IPS-18c (cell line): ENCODE measurements at regions not wholly inside any gene's neighbourhood (a gene's known extent, or its start where the extent isn't known, plus 50 kb on each side); places are given as distances from the start of the nearest gene placed in this dataset.

Experiments
- H3K4me3 ChIP-seq: 2 replicates; pipeline ENCODE4 v1.7.0; 2013; ENCODE audit warnings: low read depth, mild to moderate bottlenecking, low read length, moderate library complexity; ENCODE audit not compliant: insufficient read depth
- H3K9me3 ChIP-seq: one replicate; pipeline ENCODE4 v1.6.1; 2013; ENCODE audit warnings: mild to moderate bottlenecking, low read length, moderate library complexity; ENCODE audit not compliant: control insufficient read depth, insufficient read depth

DNA sequence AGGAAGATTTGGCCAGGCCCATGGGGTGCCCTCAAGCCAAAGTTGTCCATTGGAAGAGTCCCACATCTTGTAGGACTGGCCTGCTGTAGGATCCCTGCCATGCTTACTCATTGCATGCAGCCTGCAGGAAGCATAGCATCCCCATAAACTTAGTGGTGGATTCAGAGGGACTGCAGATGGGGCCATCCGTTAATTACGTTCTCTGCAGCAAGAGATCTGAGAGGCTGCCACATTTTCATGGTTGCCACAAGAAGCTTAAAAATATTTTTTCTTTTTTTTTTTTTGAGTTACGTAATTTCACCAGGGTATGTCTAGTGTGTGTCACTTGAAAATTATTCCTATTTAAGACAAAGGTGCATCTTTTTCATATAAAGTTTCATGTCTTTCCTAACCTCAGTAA is 329.7 kb upstream of the USP24 start:
- peaks cover 2% of the 10 kb centered on the region for H3K9me3 ChIP-seq
- H3K4me3 ChIP-seq = no peak overlapping the region

DNA sequence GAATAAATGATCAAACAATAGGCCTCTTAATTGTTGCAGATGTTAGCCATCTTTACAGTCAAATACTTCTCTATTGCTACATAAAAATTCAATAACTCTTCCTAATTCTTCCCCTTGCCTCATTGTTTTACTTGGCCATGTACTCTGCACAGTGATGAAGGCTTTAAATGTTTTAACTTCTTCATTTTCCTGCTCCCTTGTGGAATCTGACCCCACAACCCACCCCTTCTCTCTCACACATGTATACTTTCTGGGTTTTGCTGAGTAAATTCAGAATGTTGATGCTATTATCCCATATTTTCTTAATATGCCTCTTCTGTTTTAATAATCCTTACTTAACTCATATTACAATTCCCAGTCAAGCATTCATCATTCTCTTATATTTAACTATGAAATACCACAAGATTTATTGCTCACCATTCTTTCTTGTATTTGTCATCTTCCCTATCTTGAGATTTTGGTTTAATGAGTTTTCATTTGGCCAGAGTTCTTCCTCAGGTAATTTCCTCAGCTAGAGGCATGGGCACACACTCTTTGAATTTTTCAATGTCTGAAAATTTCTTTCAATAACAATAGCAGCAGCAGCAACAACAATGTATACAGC is 327.8 kb upstream of the USP24 start:
- Histone ChIP-seq H3K9me3 (peaks cover 2% of the 10 kb centered on the region), H3K4me3 (no peak overlapping the region)

DNA sequence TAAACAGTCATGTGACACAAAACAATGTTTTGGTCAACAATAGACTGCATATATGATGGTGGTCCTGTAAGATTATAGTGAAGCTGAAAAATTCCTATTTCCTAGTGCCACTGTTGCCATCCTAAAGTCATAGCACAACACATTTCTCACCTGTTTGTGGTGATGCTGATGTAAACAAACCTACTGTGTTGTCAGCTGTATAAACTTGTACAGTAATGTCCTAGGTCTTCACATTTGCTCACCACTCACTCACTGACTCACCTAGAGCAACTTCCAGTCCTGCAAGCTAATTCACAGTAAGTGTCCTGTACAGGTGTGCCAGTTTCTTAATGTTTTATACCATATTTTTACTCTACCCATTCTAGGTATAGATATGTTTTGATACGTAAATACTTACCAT is 326.1 kb upstream of the USP24 start:
- no peak overlapping the region for H3K4me3 ChIP-seq
- peaks cover 2% of the 10 kb centered on the region for H3K9me3 ChIP-seq

DNA sequence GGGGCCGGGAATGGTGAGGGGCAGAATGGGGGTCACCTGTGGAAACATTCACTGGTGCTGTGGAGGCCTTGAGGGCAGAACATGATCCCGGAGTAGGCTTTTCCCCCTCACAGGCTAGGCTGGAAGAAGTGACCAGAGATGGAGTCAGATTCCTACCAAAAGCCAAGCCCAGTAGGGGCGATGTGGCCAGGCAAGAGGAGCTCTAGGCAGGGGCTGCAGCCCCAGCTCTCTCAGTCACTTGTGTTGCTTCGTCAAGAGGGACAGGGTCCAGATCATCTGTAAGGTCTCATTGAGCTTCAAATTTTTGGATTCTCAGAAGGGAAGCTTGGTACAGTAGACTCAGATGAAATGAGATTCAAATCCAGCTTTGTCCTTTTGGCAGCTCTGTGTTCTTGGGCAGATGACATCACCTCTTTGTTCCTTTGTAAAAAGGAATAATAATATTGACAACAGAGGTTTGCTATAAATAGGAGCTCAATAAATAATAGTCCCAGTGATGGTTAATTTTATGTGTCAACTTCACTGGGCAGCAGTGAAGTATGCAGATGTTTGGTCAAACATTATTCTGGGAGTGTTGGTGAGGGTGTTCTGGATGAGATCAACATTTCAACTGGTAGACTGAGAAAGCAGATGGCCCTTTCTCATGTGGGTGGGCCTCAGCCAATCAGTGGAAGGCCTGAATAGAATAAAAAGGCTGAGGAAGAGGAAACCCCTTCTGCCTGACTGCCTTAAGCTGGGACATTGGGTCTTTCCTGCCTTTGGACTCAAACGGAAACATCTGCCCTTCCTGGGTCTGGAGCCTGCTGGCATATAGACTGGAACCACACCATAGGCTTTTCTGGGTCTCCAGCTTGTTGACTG is 324.7 kb upstream of the USP24 start:
- Histone ChIP-seq H3K4me3 (no peak overlapping the region), H3K9me3 (peaks cover 2% of the 10 kb centered on the region)

DNA sequence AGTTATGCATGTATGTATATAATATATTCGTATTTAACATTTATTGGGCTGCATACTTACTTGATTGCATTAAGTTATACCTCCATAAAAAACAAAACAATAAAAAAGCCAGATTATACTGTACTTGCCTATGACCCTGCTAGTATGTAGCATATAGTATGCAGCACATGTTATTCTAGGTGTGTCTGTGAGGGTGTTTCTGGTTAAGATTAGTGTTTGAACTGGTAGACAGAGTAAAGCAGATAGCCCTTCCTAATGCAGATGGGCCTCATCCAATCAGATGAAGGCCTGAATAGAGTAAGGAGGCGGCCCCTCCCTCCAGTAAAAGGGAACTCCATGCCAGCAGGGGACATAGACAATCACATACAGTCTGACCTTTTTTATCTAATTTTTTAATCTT is 323.3 kb upstream of the USP24 start:
- H3K9me3 ChIP-seq = peaks cover 2% of the 10 kb centered on the region

DNA sequence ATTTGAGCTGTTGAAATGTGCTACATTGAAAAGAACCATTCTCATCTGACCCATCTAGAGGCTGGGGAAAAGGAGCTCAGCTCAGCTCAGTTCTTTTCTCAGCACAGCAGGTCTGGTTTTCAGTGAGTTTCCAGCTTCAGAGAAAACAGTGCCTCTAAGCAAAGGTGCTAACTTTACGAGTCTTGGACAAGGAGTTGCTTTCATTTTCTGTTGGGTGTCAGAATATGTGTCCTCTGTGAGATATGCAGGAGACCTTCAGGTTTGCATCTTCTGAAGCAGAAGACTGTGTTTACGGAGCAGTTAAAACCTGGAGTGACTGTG is 321.3 kb upstream of the USP24 start:
- Histone ChIP-seq H3K4me3 (no peak overlapping the region), H3K9me3 (peaks cover under 1% of the 10 kb centered on the region)

More for the DNA sequence above, 323.3 kb upstream of the USP24 start:
- H3K4me3 ChIP-seq = no peak overlapping the region

DNA sequence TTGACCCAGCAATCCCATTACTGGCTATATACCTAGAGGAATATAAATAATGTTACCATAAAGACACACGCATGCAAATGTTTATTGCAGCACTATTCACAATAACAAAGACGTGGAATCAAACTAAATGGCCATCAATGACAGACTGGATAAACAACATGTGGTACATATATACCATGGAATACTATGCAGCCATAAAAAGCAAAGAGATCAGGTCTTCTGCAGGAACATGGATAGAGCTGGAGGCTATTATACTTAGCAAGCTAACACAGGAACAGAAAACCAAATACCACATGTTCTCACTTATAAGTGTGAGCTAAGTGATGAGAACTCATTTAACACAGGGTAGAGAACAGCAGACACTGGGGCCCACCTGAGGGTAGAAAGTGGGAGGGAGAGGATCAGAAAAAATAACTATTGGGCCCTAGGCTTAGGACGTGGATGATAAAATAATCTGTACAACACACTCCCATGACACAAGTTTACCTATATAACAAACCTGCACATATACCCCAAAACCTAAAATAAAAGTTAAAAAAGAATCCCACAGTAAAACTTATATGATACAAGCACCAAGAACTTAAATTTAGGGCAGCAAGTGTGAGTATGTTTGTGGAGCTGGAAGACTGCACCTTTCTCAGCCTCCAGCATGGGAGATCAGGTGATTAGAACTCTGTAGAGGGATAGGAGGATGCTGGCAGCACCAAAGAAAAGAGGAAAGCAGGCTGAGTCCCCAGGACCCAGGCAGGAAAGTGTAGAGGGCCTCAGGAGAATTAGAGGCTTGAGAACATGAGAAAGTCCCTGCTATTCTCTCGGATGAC is 320.8 kb upstream of the USP24 start:
- H3K4me3 ChIP-seq = no peak overlapping the region
- no peaks in the 10 kb centered on the region for H3K9me3 ChIP-seq

DNA sequence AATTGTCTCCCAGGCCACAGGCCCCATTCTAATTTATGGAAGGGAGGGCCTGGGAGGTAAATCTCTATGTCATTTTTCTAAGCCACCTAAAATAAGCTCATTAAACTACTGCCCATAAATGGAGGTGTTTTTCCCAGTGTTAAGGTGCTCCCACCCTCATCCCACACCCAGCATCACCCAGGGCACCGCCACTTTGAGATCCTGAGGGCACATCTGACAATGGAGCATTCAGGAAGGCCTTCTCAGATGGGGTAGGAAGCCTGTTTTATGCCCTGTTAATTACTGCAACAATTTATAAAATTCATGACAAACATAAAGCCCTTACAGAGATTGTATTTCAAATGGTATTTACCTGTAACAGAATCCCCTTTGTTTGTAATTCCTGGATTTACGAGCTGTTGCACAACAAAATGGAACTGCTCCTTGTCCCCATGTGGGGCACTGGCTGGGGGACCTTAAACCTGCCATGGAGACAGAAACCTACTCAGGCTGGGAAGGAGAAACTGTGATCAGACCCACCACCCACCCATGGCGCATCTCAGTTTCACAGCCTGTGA is 319.5 kb upstream of the USP24 start:
- no peak overlapping the region for H3K4me3 ChIP-seq
- no peaks in the 10 kb centered on the region for H3K9me3 ChIP-seq

DNA sequence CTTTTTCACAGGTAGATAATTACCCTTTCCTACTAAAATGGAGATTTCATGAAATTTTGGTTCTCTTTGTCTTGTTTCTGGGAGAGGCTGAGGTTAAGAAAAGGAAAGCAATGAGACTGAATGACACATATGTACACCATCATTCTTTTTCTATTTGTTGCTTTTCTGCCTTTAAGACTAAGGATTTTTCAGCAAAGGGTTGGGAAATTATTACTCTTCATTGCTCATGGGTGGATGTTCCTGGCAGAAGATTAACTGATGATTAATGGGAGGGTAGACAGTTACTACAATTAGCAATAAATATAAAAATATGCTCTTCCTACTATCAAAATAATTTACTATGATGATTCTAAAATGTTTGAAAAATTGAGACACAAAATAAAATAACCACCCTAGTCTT is 316.5 kb upstream of the USP24 start:
- no peak overlapping the region for H3K4me3 ChIP-seq
- no peaks in the 10 kb centered on the region for H3K9me3 ChIP-seq

DNA sequence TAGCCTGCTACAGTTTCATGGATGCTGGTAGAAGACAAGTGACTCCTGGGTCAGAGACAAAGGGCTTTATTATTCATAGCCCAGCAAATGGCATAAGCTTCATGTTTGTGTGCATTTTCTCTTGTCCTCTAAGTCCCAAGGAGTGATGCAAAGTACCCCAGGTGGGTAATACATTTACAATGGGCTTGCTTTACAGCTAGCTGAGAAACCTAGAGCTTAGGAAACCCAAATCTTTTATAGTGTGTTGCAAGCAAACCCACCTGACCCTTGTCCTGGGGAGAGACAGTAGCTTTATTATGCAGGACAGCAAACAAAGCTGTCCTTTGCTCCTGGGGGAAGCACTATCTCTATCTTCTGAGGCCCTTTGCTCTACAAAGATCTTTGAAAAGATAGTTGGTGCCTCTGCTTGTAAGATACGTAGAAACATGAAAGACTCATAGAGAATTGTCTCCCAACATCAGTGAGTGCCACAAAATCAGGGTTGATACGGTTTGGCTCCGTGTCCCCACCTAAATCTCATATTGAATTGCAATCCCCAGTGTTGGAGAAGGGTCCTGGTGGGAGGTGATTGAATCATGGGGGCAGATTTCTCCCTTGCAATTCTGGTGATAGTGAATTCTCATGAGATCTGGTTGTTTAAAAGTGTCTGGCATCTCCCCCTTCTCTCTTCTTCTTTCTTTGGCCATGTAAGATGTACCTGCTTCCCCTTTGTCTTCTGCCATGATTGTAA is 315.8 kb upstream of the USP24 start:
- Histone ChIP-seq H3K4me3 (no peak overlapping the region), H3K9me3 (no peaks in the 10 kb centered on the region)

DNA sequence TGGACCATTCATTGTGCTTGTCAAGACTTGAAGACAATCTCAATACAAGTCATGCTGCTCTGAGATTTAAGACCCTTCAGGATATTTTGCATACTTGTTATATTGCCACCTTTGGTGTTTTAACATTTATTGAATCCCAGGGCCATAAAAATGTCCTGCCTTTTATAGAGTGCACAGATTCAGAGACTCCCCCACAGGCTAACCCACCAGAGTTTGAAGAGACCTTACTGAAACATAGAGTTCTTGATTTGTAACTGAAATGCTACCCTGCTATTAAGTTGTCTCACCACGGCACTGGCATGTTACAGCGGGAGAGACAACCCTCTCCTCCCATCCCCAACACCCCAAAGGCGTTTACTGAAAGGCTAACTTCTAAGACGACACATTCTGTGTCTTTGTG is 313.9 kb upstream of the USP24 start:
- H3K4me3 ChIP-seq = no peak overlapping the region

DNA sequence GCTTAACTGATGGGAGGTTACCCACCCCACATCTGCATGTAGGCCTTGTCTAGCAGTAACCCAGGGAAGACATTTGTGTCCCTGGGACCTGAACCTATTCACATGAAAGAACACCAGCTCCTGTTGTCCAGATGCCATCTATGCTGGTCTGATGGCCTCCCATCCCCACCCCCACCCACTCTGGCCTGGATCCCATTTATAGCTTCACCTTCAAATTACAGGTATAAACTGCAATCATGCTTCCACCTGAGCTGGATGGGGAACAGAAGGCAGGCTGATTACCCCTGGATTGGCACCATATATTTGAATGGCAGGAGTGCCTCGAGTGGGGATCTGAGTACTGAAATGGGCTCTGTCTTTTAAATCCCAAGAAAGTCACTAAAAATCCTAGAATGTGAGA is 312.7 kb upstream of the USP24 start:
- Histone ChIP-seq H3K9me3 (no peaks in the 10 kb centered on the region), H3K4me3 (no peak overlapping the region)

More for the DNA sequence above, 313.9 kb upstream of the USP24 start:
- H3K9me3 ChIP-seq = no peaks in the 10 kb centered on the region

DNA sequence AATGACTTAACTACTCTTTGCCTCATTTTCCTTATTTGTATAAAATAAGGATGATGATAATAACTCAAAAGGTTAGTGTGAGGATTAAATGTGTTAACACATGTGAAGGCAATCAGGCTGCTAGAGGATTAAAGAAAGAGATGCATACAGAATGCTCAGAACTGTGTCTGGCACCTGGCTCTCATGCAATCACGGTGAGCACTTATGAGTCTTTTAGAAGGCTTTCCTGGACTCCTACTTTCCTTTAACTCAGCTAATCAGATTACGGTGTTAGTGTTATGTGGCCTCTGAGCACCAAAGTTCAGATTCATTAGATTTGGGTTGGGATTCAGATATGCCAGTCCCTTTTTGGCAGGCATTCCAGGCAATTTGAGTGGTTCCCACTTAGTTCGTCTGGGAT is 311.6 kb upstream of the USP24 start:
- H3K4me3 ChIP-seq = no peak overlapping the region

DNA sequence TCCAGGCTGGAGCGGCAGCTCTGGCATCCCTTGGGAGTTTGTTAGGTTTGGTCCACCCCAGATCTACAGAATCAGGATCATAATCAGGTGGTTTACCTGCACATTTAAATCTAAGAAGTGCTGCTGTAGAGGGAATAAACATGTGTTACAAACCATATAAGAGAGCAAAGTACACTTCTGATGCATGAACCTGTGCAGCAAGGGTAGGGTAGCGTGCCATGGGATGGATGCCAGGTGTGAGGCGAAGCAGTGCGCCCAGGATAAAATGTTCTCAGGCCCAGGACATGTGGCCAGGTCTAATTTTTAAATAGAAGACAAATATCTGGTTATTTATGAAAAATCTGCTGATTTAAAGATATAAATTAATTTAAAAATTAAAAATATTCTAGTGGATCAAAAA is 308.8 kb upstream of the USP24 start:
- Histone ChIP-seq H3K4me3 (no peak overlapping the region), H3K9me3 (no peaks in the 10 kb centered on the region)

More for the DNA sequence above, 311.6 kb upstream of the USP24 start:
- no peaks in the 10 kb centered on the region for H3K9me3 ChIP-seq

DNA sequence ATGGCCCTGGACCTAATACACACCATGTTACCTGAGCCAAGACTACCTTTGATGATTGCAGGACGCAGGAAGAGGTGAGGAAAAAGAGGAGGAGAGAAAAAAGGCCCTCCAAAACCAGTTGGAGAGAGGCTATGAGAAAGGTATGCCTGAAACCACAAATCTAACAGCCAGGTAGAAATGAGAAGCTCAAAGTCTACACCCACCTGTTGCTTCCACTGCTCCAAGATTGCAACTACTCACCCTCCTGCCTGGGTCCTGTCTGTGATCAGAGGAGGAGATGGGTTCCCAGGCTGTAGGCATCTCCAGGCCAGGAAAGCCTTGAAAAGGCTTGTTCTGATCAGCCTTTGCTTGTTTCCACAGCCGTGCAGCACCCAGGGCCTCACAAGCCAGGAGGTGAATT is 307.8 kb upstream of the USP24 start:
- Histone ChIP-seq H3K4me3 (no peak overlapping the region), H3K9me3 (no peaks in the 10 kb centered on the region)

DNA sequence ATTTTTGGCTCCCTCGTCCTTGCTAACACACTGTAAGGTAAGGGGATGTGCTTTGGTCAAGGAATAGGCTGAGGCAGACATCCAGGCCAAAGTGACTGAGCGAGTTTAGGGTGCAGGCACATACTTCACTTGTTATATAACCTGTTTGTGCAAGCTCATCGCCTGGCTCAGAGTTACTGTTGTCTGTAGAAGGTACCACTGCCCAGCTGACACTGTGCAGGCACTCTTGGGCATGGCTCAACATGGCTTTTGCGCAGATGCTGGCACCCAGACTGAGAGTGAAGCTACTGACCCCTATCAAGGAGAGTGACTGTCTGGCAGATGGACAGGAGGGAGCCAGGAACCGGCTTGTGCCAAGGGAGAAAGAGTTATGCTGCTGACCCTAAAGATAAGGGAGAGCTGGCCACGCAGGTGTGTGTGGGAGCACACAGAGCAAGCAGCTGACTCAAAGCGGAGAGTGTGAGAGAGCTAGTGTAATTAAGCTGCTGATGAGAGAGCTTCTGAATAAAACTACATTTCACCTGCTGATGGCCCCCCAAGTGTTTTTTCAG is 307.3 kb upstream of the USP24 start:
- Histone ChIP-seq H3K9me3 (no peaks in the 10 kb centered on the region), H3K4me3 (no peak overlapping the region)

DNA sequence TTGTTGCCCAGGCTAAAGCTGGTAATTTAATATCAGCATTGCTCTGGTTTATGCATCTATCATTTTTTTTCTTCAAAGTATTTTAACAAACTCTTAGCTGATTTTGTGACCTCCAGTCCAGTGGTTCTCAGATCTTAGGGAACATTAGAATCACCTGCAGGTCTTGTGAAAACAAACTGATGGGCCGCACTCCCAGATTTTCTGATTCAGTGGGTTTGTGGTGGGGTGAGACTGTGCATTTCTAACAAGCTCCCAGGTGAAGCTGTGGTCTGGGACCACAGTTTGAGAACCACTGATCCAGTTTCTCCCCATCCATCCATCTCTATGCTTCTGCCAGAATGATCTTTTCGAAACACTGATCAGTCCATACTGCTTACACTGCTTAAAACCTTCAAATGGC is 305.7 kb upstream of the USP24 start:
- H3K9me3 ChIP-seq = no peaks in the 10 kb centered on the region
- no peak overlapping the region for H3K4me3 ChIP-seq
